ENCODE measurements at regions not wholly inside any gene's neighbourhood (a gene's known extent, or its start where the extent isn't known, plus 50 kb on each side); places are given as distances from the start of the nearest gene placed in this dataset.

GRCh38 chr6:145525038-145525437 is 210.3 kb downstream of the EPM2A start:
- Histone ChIP-seq H3K4me3 (ENCODE audit: low read length in 2 of 2) (no peak overlapping the region), H3K36me3 (ENCODE audit: control insufficient read depth in 2 of 2, insufficient read depth in 2 of 2, low read length in 1 of 2) (no peaks in the 10 kb centered on the region), H3K27me3 (ENCODE audit: control insufficient read depth in 2 of 2, insufficient read depth in 1 of 2, low read length in 1 of 2) (no peaks in the 10 kb centered on the region), H3K27ac (ENCODE audit: low read depth in 1 of 2, low read length in 1 of 2) (no peak overlapping the region), H3K9me3 (ENCODE audit: control insufficient read depth in 2 of 2, insufficient read depth in 1 of 2, low read length in 1 of 2) (no peaks in the 10 kb centered on the region), H3K4me1 (ENCODE audit: control insufficient read depth in 2 of 2, insufficient read depth in 2 of 2, low read length in 2 of 2) (no peaks in the 10 kb centered on the region)
- DNase-seq (ENCODE audit: low read depth in 6 of 9, low spot score in 9 of 9), result no peak
- 95% methylated on average over 3 of the region's 3 CpGs for WGBS

DNA sequence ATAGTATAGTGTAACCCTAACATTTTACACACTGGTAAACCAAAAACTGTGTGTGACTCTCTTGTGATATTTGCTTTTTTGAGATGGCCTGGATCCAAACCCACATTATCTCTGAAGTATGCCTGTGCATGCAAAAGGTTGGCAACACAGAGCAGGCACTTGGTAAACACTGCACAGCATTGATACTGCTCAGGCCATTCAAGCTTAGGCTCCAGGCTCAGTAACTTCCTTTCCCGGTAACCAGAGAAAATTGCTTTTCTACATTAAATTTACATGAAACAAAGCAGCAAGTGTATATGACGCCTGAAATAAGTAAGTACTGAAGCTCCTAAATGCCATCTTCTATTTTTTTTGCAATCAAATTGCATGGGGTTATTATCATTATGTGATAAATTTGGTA is 205.7 kb downstream of the EPM2A start:
- H3K9me3 ChIP-seq (ENCODE audit: control insufficient read depth in 2 of 2, insufficient read depth in 1 of 2, low read length in 1 of 2), result no peaks in the 10 kb centered on the region
- H3K36me3 ChIP-seq (ENCODE audit: control insufficient read depth in 2 of 2, insufficient read depth in 2 of 2, low read length in 1 of 2), result no peaks in the 10 kb centered on the region
- H3K4me3 ChIP-seq (ENCODE audit: low read length in 2 of 2), result no peak overlapping the region
- H3K4me1 ChIP-seq (ENCODE audit: control insufficient read depth in 2 of 2, insufficient read depth in 2 of 2, low read length in 2 of 2), result no peaks in the 10 kb centered on the region
- H3K27ac ChIP-seq (ENCODE audit: low read depth in 1 of 2, low read length in 1 of 2), result no peak overlapping the region
- no peaks in the 10 kb centered on the region for H3K27me3 ChIP-seq (ENCODE audit: control insufficient read depth in 2 of 2, insufficient read depth in 1 of 2, low read length in 1 of 2)
- DNase-seq (ENCODE audit: low read depth in 6 of 9, low spot score in 9 of 9), result no peak
- WGBS, result 72% methylated on average over 2 of the region's 2 CpGs

DNA sequence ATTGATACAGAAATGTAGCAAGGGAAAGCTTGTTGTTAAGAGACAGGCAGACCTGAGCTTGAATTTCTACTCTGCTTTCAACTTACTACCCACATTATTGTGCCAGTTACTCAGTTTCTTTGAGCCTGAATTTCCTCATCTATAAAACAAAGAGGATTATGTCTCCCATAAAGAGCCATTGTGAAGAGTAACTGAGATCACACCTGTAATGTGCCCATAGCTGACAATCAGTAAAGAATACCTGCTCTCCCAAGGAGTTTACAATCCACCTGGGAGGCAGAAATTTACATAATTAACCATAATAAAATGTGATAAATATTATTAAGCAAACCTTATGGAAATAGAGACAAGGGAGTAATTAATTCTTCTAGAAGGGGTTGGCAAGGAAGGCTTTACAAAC is 204.9 kb downstream of the EPM2A start:
- H3K27ac ChIP-seq (ENCODE audit: low read depth in 1 of 2, low read length in 1 of 2), result no peak overlapping the region

DNA sequence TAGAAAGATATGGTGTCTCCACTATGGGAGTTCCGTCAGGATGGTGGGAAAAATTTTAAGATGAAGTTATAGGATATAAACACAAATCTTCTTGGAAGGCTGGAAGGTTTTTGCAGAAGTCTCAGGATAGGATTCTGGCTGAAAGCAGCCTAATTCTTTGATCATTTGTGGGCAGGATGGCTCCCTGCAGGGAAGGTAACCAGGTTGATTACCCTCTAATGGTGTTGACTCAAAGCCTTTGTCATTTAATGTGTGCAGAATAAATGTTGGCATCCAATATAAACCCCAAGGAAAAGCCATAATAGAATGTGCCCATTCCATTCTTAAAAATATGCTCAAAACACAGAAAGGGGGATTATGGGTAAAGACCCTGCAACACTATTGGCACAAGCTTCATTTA is 204.3 kb downstream of the EPM2A start:
- WGBS, result 56% methylated on average over 1 of the region's 1 CpG
- Histone ChIP-seq H3K4me3 (ENCODE audit: low read length in 2 of 2) (no peak overlapping the region), H3K27me3 (ENCODE audit: control insufficient read depth in 2 of 2, insufficient read depth in 1 of 2, low read length in 1 of 2) (no peaks in the 10 kb centered on the region), H3K9me3 (ENCODE audit: control insufficient read depth in 2 of 2, insufficient read depth in 1 of 2, low read length in 1 of 2) (no peaks in the 10 kb centered on the region), H3K4me1 (ENCODE audit: control insufficient read depth in 2 of 2, insufficient read depth in 2 of 2, low read length in 2 of 2) (no peaks in the 10 kb centered on the region), H3K27ac (ENCODE audit: low read depth in 1 of 2, low read length in 1 of 2) (no peak overlapping the region), H3K36me3 (ENCODE audit: control insufficient read depth in 2 of 2, insufficient read depth in 2 of 2, low read length in 1 of 2) (no peaks in the 10 kb centered on the region)
- no peak for DNase-seq (ENCODE audit: low read depth in 6 of 9, low spot score in 9 of 9)

More for the DNA sequence above, 204.9 kb downstream of the EPM2A start:
- H3K36me3 ChIP-seq (ENCODE audit: control insufficient read depth in 2 of 2, insufficient read depth in 2 of 2, low read length in 1 of 2), result no peaks in the 10 kb centered on the region
- H3K9me3 ChIP-seq (ENCODE audit: control insufficient read depth in 2 of 2, insufficient read depth in 1 of 2, low read length in 1 of 2), result no peaks in the 10 kb centered on the region
- no peak overlapping the region for H3K4me3 ChIP-seq (ENCODE audit: low read length in 2 of 2)
- DNase-seq (ENCODE audit: low read depth in 6 of 9, low spot score in 9 of 9), result no peak
- H3K27me3 ChIP-seq (ENCODE audit: control insufficient read depth in 2 of 2, insufficient read depth in 1 of 2, low read length in 1 of 2), result no peaks in the 10 kb centered on the region
- no peaks in the 10 kb centered on the region for H3K4me1 ChIP-seq (ENCODE audit: control insufficient read depth in 2 of 2, insufficient read depth in 2 of 2, low read length in 2 of 2)

GRCh38 chr6:145531822-145532221 is 203.5 kb downstream of the EPM2A start:
- no peak overlapping the region for H3K4me3 ChIP-seq (ENCODE audit: low read length in 2 of 2)
- DNase-seq (ENCODE audit: low read depth in 6 of 9, low spot score in 9 of 9), result no peak
- no peaks in the 10 kb centered on the region for H3K36me3 ChIP-seq (ENCODE audit: control insufficient read depth in 2 of 2, insufficient read depth in 2 of 2, low read length in 1 of 2)
- H3K27me3 ChIP-seq (ENCODE audit: control insufficient read depth in 2 of 2, insufficient read depth in 1 of 2, low read length in 1 of 2), result no peaks in the 10 kb centered on the region
- no peak overlapping the region for H3K27ac ChIP-seq (ENCODE audit: low read depth in 1 of 2, low read length in 1 of 2)
- H3K4me1 ChIP-seq (ENCODE audit: control insufficient read depth in 2 of 2, insufficient read depth in 2 of 2, low read length in 2 of 2), result no peaks in the 10 kb centered on the region
- H3K9me3 ChIP-seq (ENCODE audit: control insufficient read depth in 2 of 2, insufficient read depth in 1 of 2, low read length in 1 of 2), result no peaks in the 10 kb centered on the region
- 39% methylated on average over 3 of the region's 3 CpGs for WGBS

- no peaks in the 10 kb centered on the region for H3K36me3 ChIP-seq (ENCODE audit: control insufficient read depth in 2 of 2, insufficient read depth in 2 of 2, low read length in 1 of 2)
- no peaks in the 10 kb centered on the region for H3K27me3 ChIP-seq (ENCODE audit: control insufficient read depth in 2 of 2, insufficient read depth in 1 of 2, low read length in 1 of 2)
- DNase-seq (ENCODE audit: low read depth in 6 of 9, low spot score in 9 of 9), result no peak
- H3K4me3 ChIP-seq (ENCODE audit: low read length in 2 of 2), result no peak overlapping the region
- 14% methylated on average over 4 of the region's 4 CpGs for WGBS
- no peak overlapping the region for H3K27ac ChIP-seq (ENCODE audit: low read depth in 1 of 2, low read length in 1 of 2)
- no peaks in the 10 kb centered on the region for H3K9me3 ChIP-seq (ENCODE audit: control insufficient read depth in 2 of 2, insufficient read depth in 1 of 2, low read length in 1 of 2)
- no peaks in the 10 kb centered on the region for H3K4me1 ChIP-seq (ENCODE audit: control insufficient read depth in 2 of 2, insufficient read depth in 2 of 2, low read length in 2 of 2)
These were observed 203.0 kb downstream of the EPM2A start for GRCh38 chr6:145532361-145532760.

- Histone ChIP-seq H3K27me3 (ENCODE audit: control insufficient read depth in 2 of 2, insufficient read depth in 1 of 2, low read length in 1 of 2) (no peaks in the 10 kb centered on the region), H3K36me3 (ENCODE audit: control insufficient read depth in 2 of 2, insufficient read depth in 2 of 2, low read length in 1 of 2) (no peaks in the 10 kb centered on the region), H3K27ac (ENCODE audit: low read depth in 1 of 2, low read length in 1 of 2) (no peak overlapping the region), H3K4me3 (ENCODE audit: low read length in 2 of 2) (no peak overlapping the region), H3K4me1 (ENCODE audit: control insufficient read depth in 2 of 2, insufficient read depth in 2 of 2, low read length in 2 of 2) (no peaks in the 10 kb centered on the region), H3K9me3 (ENCODE audit: control insufficient read depth in 2 of 2, insufficient read depth in 1 of 2, low read length in 1 of 2) (no peaks in the 10 kb centered on the region)
- DNase-seq (ENCODE audit: low read depth in 6 of 9, low spot score in 9 of 9), result no peak
- WGBS, result 96% methylated on average over 4 of the region's 4 CpGs
These were observed 200.3 kb downstream of the EPM2A start for GRCh38 chr6:145534989-145535388.

DNA sequence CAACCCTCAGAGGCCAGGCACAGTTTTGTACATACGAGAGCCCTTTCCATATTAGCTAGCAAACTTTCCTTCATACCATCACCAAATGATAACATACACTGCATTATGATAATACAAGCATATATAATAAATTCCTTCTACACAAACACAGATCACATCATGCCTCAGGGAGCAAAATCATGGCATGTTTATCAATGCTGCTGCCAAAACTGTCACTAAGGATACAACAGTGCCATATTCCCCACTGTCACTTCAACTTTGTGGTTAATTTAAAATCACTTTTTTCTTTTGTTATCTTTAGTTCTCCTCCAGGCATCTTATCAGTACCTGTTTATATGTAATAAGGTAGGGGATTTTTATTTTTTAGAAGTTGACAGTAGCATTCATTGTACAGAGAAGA is 196.3 kb downstream of the EPM2A start:
- no peak for DNase-seq (ENCODE audit: low read depth in 6 of 9, low spot score in 9 of 9)
- no peaks in the 10 kb centered on the region for H3K4me1 ChIP-seq (ENCODE audit: control insufficient read depth in 2 of 2, insufficient read depth in 2 of 2, low read length in 2 of 2)
- H3K4me3 ChIP-seq (ENCODE audit: low read length in 2 of 2), result no peak overlapping the region
- H3K9me3 ChIP-seq (ENCODE audit: control insufficient read depth in 2 of 2, insufficient read depth in 1 of 2, low read length in 1 of 2), result no peaks in the 10 kb centered on the region
- H3K27ac ChIP-seq (ENCODE audit: low read depth in 1 of 2, low read length in 1 of 2), result no peak overlapping the region
- no peaks in the 10 kb centered on the region for H3K36me3 ChIP-seq (ENCODE audit: control insufficient read depth in 2 of 2, insufficient read depth in 2 of 2, low read length in 1 of 2)
- WGBS, result 85% methylated on average over 1 of the region's 1 CpG
- H3K27me3 ChIP-seq (ENCODE audit: control insufficient read depth in 2 of 2, insufficient read depth in 1 of 2, low read length in 1 of 2), result no peaks in the 10 kb centered on the region

DNA sequence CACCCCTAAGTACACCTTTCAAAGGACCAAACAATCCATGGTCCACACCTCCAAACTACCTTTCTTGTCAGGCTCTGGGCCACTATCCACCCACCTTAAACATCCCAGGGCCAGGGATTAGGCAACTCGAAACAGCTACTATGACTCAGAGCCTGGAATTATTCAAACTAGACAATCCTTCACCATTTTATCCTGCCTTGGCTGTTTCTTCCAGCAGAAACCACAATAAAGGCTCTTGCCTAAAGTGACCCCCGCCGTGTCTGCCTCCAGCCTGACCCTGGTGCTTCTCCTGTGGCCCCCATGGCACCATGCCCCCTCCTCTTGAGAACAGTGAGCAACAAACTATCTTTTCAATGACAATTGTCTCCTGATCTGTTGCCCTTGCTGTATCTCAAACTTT is 195.5 kb downstream of the EPM2A start:
- no peak overlapping the region for H3K27ac ChIP-seq (ENCODE audit: low read depth in 1 of 2, low read length in 1 of 2)
- H3K27me3 ChIP-seq (ENCODE audit: control insufficient read depth in 2 of 2, insufficient read depth in 1 of 2, low read length in 1 of 2), result no peaks in the 10 kb centered on the region
- DNase-seq (ENCODE audit: low read depth in 6 of 9, low spot score in 9 of 9), result no peak
- no peaks in the 10 kb centered on the region for H3K9me3 ChIP-seq (ENCODE audit: control insufficient read depth in 2 of 2, insufficient read depth in 1 of 2, low read length in 1 of 2)
- no peak overlapping the region for H3K4me3 ChIP-seq (ENCODE audit: low read length in 2 of 2)
- WGBS, result 88% methylated on average over 3 of the region's 3 CpGs
- H3K4me1 ChIP-seq (ENCODE audit: control insufficient read depth in 2 of 2, insufficient read depth in 2 of 2, low read length in 2 of 2), result no peaks in the 10 kb centered on the region
- H3K36me3 ChIP-seq (ENCODE audit: control insufficient read depth in 2 of 2, insufficient read depth in 2 of 2, low read length in 1 of 2), result no peaks in the 10 kb centered on the region

DNA sequence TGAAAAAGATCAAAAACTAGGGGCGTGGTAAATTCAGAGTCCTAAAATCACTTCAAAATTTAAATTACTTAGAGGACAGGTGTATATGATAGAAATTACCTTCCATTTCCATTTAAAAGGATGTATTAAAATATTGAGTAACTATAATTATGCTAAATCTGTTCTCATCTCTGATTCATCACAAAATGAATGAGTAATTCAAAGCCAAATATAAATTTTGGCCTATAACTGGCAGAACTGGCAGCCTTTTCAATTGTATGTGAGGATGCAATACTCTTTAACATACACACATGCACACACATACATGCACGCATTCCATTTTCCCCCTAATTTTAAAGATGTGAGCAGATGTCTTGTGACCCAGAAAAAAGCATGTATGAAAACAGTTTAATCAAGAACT is 194.6 kb downstream of the EPM2A start:
- Histone ChIP-seq H3K9me3 (ENCODE audit: control insufficient read depth in 2 of 2, insufficient read depth in 1 of 2, low read length in 1 of 2) (no peaks in the 10 kb centered on the region), H3K4me3 (ENCODE audit: low read length in 2 of 2) (no peak overlapping the region), H3K27me3 (ENCODE audit: control insufficient read depth in 2 of 2, insufficient read depth in 1 of 2, low read length in 1 of 2) (no peaks in the 10 kb centered on the region), H3K27ac (ENCODE audit: low read depth in 1 of 2, low read length in 1 of 2) (no peak overlapping the region), H3K4me1 (ENCODE audit: control insufficient read depth in 2 of 2, insufficient read depth in 2 of 2, low read length in 2 of 2) (no peaks in the 10 kb centered on the region), H3K36me3 (ENCODE audit: control insufficient read depth in 2 of 2, insufficient read depth in 2 of 2, low read length in 1 of 2) (no peaks in the 10 kb centered on the region)
- 96% methylated on average over 2 of the region's 2 CpGs for WGBS
- DNase-seq (ENCODE audit: low read depth in 6 of 9, low spot score in 9 of 9), result no peak
